ENCODE measurements at regions not wholly inside any gene's neighbourhood (a gene's known extent, or its start where the extent isn't known, plus 50 kb on each side); places are given as distances from the start of the nearest gene placed in this dataset.

- H3K27ac ChIP-seq (ENCODE audit: low read depth, low read length): no peak overlapping the region
- no peak overlapping the region for H2AFZ ChIP-seq (ENCODE audit: low read length, unreplicated experiment)
- H3K36me3 ChIP-seq (ENCODE audit: insufficient read depth, low read length): no peaks in the 10 kb centered on the region
- H3K4me1 ChIP-seq (ENCODE audit: control insufficient read depth, insufficient read depth, low read length, unreplicated experiment): no peaks in the 10 kb centered on the region
- H3K4me3 ChIP-seq (ENCODE audit: low read depth, low read length): no peak overlapping the region
- H3K27me3 ChIP-seq (ENCODE audit: insufficient read depth, low read length): peaks cover 6% of the 10 kb centered on the region; the same call in 1 of the 2 replicates
- no peaks in the 10 kb centered on the region for H3K79me2 ChIP-seq (ENCODE audit: control insufficient read depth, insufficient read depth, low read length, unreplicated experiment)
Measured at GRCh38 chr14:38850664-38851063, 252.4 kb downstream of the SEC23A start.

GRCh38 chr14:38848243-38848935 is 254.6 kb downstream of the SEC23A start:
- no peaks in the 10 kb centered on the region for H3K36me3 ChIP-seq (ENCODE audit: insufficient read depth, low read length)
- H3K27ac ChIP-seq (ENCODE audit: low read depth, low read length): no peak overlapping the region
- H3K4me1 ChIP-seq (ENCODE audit: control insufficient read depth, insufficient read depth, low read length, unreplicated experiment): no peaks in the 10 kb centered on the region
- no peak overlapping the region for H2AFZ ChIP-seq (ENCODE audit: low read length, unreplicated experiment)
- H3K4me3 ChIP-seq (ENCODE audit: low read depth, low read length): no peak overlapping the region
- peaks cover 6% of the 10 kb centered on the region; the same call in 1 of the 2 replicates for H3K27me3 ChIP-seq (ENCODE audit: insufficient read depth, low read length)
- H3K79me2 ChIP-seq (ENCODE audit: control insufficient read depth, insufficient read depth, low read length, unreplicated experiment): no peaks in the 10 kb centered on the region

- H3K4me1 ChIP-seq (ENCODE audit: control insufficient read depth, insufficient read depth, low read length, unreplicated experiment): no peaks in the 10 kb centered on the region
- no peak overlapping the region for H3K27ac ChIP-seq (ENCODE audit: low read depth, low read length)
- H3K36me3 ChIP-seq (ENCODE audit: insufficient read depth, low read length): no peaks in the 10 kb centered on the region
- no peaks in the 10 kb centered on the region for H3K79me2 ChIP-seq (ENCODE audit: control insufficient read depth, insufficient read depth, low read length, unreplicated experiment)
- H3K4me3 ChIP-seq (ENCODE audit: low read depth, low read length): no peak overlapping the region
- H2AFZ ChIP-seq (ENCODE audit: low read length, unreplicated experiment): no peak overlapping the region
- H3K27me3 ChIP-seq (ENCODE audit: insufficient read depth, low read length): peaks cover 6% of the 10 kb centered on the region; the same call in 1 of the 2 replicates
Measured at GRCh38 chr14:38847161-38847560, 255.9 kb downstream of the SEC23A start.

- Histone ChIP-seq H3K27ac (ENCODE audit: low read depth, low read length) (peak overlapping the region; percentile 40), H3K79me2 (ENCODE audit: control insufficient read depth, insufficient read depth, low read length, unreplicated experiment) (no peaks in the 10 kb centered on the region), H2AFZ (ENCODE audit: low read length, unreplicated experiment) (peak overlapping the region; percentile 18)
Measured at GRCh38 chr14:38839694-38840365, 263.2 kb downstream of the SEC23A start.

GRCh38 chr14:38838979-38839323 is 264.1 kb downstream of the SEC23A start:
- Histone ChIP-seq H3K36me3 (ENCODE audit: insufficient read depth, low read length) (no peaks in the 10 kb centered on the region), H3K27me3 (ENCODE audit: insufficient read depth, low read length) (no peaks in the 10 kb centered on the region), H3K79me2 (ENCODE audit: control insufficient read depth, insufficient read depth, low read length, unreplicated experiment) (no peaks in the 10 kb centered on the region), H3K4me1 (ENCODE audit: control insufficient read depth, insufficient read depth, low read length, unreplicated experiment) (peaks cover 29% of the 10 kb centered on the region), H3K4me3 (ENCODE audit: low read depth, low read length) (no peak overlapping the region), H2AFZ (ENCODE audit: low read length, unreplicated experiment) (no peak overlapping the region), H3K27ac (ENCODE audit: low read depth, low read length) (no peak overlapping the region)

More at GRCh38 chr14:38839694-38840365, 263.2 kb downstream of the SEC23A start:
- H3K4me3 ChIP-seq (ENCODE audit: low read depth, low read length): peak overlapping the region; percentile 46; the same call in 1 of the 2 replicates
- H3K36me3 ChIP-seq (ENCODE audit: insufficient read depth, low read length): no peaks in the 10 kb centered on the region
- H3K27me3 ChIP-seq (ENCODE audit: insufficient read depth, low read length): no peaks in the 10 kb centered on the region
- peaks cover 29% of the 10 kb centered on the region for H3K4me1 ChIP-seq (ENCODE audit: control insufficient read depth, insufficient read depth, low read length, unreplicated experiment)

GRCh38 chr14:38838049-38838978 is 264.7 kb downstream of the SEC23A start:
- H2AFZ ChIP-seq (ENCODE audit: low read length, unreplicated experiment): no peak overlapping the region
- H3K27me3 ChIP-seq (ENCODE audit: insufficient read depth, low read length): no peaks in the 10 kb centered on the region
- H3K4me3 ChIP-seq (ENCODE audit: low read depth, low read length): no peak overlapping the region
- H3K27ac ChIP-seq (ENCODE audit: low read depth, low read length): no peak overlapping the region
- H3K79me2 ChIP-seq (ENCODE audit: control insufficient read depth, insufficient read depth, low read length, unreplicated experiment): no peaks in the 10 kb centered on the region
- no peaks in the 10 kb centered on the region for H3K36me3 ChIP-seq (ENCODE audit: insufficient read depth, low read length)
- peaks cover 29% of the 10 kb centered on the region for H3K4me1 ChIP-seq (ENCODE audit: control insufficient read depth, insufficient read depth, low read length, unreplicated experiment)

- Histone ChIP-seq H3K36me3 (ENCODE audit: insufficient read depth, low read length) (no peaks in the 10 kb centered on the region), H3K27ac (ENCODE audit: low read depth, low read length) (no peak overlapping the region), H3K4me3 (ENCODE audit: low read depth, low read length) (no peak overlapping the region), H2AFZ (ENCODE audit: low read length, unreplicated experiment) (no peak overlapping the region), H3K27me3 (ENCODE audit: insufficient read depth, low read length) (no peaks in the 10 kb centered on the region), H3K79me2 (ENCODE audit: control insufficient read depth, insufficient read depth, low read length, unreplicated experiment) (no peaks in the 10 kb centered on the region), H3K4me1 (ENCODE audit: control insufficient read depth, insufficient read depth, low read length, unreplicated experiment) (peaks cover 29% of the 10 kb centered on the region)
Measured at GRCh38 chr14:38837343-38838048, 265.5 kb downstream of the SEC23A start.

GRCh38 chr14:38836539-38836938 is 266.5 kb downstream of the SEC23A start:
- H3K79me2 ChIP-seq (ENCODE audit: control insufficient read depth, insufficient read depth, low read length, unreplicated experiment): no peaks in the 10 kb centered on the region
- H3K4me3 ChIP-seq (ENCODE audit: low read depth, low read length): no peak overlapping the region
- H3K27ac ChIP-seq (ENCODE audit: low read depth, low read length): no peak overlapping the region
- peaks cover 26% of the 10 kb centered on the region for H3K4me1 ChIP-seq (ENCODE audit: control insufficient read depth, insufficient read depth, low read length, unreplicated experiment)
- no peak overlapping the region for H2AFZ ChIP-seq (ENCODE audit: low read length, unreplicated experiment)
- H3K27me3 ChIP-seq (ENCODE audit: insufficient read depth, low read length): no peaks in the 10 kb centered on the region
- no peaks in the 10 kb centered on the region for H3K36me3 ChIP-seq (ENCODE audit: insufficient read depth, low read length)

- H3K27ac ChIP-seq (ENCODE audit: low read depth, low read length): no peak overlapping the region
- H3K36me3 ChIP-seq (ENCODE audit: insufficient read depth, low read length): no peaks in the 10 kb centered on the region
- H3K4me3 ChIP-seq (ENCODE audit: low read depth, low read length): no peak overlapping the region
- H2AFZ ChIP-seq (ENCODE audit: low read length, unreplicated experiment): no peak overlapping the region
- peaks cover 21% of the 10 kb centered on the region for H3K4me1 ChIP-seq (ENCODE audit: control insufficient read depth, insufficient read depth, low read length, unreplicated experiment)
- H3K27me3 ChIP-seq (ENCODE audit: insufficient read depth, low read length): no peaks in the 10 kb centered on the region
- no peaks in the 10 kb centered on the region for H3K79me2 ChIP-seq (ENCODE audit: control insufficient read depth, insufficient read depth, low read length, unreplicated experiment)
Measured at GRCh38 chr14:38835874-38836273, 267.2 kb downstream of the SEC23A start.

GRCh38 chr14:38828183-38828827 is 274.7 kb downstream of the SEC23A start:
- no peaks in the 10 kb centered on the region for H3K4me1 ChIP-seq (ENCODE audit: control insufficient read depth, insufficient read depth, low read length, unreplicated experiment)
- no peaks in the 10 kb centered on the region for H3K36me3 ChIP-seq (ENCODE audit: insufficient read depth, low read length)
- H3K27me3 ChIP-seq (ENCODE audit: insufficient read depth, low read length): peaks cover 23% of the 10 kb centered on the region; the same call in 1 of the 2 replicates
- no peak overlapping the region for H2AFZ ChIP-seq (ENCODE audit: low read length, unreplicated experiment)
- H3K4me3 ChIP-seq (ENCODE audit: low read depth, low read length): no peak overlapping the region
- H3K79me2 ChIP-seq (ENCODE audit: control insufficient read depth, insufficient read depth, low read length, unreplicated experiment): no peaks in the 10 kb centered on the region
- H3K27ac ChIP-seq (ENCODE audit: low read depth, low read length): no peak overlapping the region

Measured in ACC112 (cell line).